ENCODE measurements at regions not wholly inside any gene's neighbourhood (a gene's known extent, or its start where the extent isn't known, plus 50 kb on each side); places are given as distances from the start of the nearest gene placed in this dataset.
"Not testable (repeated sequence)": the region's sequence is repeated elsewhere in the genome, so short reads cannot be mapped to it uniquely, and the experiment has no call there.

DNA sequence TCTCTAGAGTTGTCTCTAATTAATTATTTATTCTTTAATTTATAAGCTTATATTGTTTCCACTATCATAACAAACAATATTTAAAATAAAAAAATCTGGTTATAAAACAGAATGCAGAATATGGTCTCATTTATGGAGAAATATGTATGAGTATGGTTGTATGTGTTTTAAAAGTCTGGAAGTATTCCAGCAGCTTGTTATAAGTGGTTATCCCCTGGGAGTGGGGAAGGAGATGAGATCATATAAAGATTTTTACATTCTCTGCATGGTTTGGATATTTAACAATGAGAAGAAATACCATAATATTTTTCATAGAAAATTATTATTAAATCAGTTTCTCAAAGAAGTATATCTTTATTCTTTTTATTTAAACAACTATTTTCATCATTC lies 135.4 kb upstream of the MB21D2 start:
- intact Hi-C loops (cut with micrococcal nuclease): no loop called here
- H3K27me3 Mint-ChIP-seq: peaks cover 17% of the 10 kb centered on the region
- no peaks in the 10 kb centered on the region for H3K36me3 Mint-ChIP-seq (ENCODE audit: low read depth)
- no peaks in the 10 kb centered on the region for H3K9me3 Mint-ChIP-seq
- H3K27ac Mint-ChIP-seq: no peak overlapping the region
- no peak for DNase-seq
- no peak overlapping the region for H3K4me3 Mint-ChIP-seq
- no peaks in the 10 kb centered on the region for H3K4me1 Mint-ChIP-seq

DNA sequence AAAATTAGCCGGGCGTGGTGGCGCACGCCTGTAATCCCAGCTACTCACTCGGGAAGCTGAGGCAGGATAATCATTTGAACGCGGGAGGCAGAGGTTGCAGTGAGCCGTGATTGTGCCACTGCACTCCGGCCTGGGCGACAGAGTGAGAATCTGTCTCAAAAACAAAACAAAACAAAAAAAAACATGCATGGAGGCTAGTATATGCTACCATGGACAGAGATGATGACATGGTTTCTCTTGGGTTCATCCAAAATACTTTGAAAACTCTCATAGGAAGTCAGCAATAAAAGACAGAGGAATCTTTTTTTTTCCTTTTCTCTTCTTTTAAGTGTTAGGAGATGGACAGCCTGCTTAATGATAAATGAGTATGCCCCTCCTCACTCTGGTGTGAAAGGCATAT lies 137.7 kb upstream of the MB21D2 start:
- Mint-ChIP-seq H3K4me3 (no peak overlapping the region), H3K27me3 (peaks cover 17% of the 10 kb centered on the region), H3K9me3 (no peaks in the 10 kb centered on the region), H3K27ac (no peak overlapping the region), H3K36me3 (ENCODE audit: low read depth) (no peaks in the 10 kb centered on the region), H3K4me1 (no peaks in the 10 kb centered on the region)
- no peak for DNase-seq
- intact Hi-C loops (cut with micrococcal nuclease): no loop called here

DNA sequence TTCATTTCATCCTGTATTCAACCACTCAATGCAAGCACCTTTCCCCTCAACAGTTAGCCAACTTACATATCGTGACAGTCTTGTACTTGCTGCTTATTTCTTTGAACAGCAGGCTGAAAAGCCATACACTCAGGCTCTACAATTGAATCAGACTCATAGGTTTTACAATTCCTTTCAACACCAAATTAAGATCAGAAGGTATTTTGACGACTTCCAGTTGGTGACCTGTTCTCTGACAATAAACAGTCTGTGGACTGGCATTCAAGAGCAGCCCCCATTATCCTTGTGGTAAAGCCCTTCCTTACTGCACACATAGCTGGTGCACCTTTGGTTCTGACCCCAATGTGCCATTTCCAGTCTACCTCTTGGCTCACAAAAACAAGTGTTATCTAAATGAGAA lies 140.0 kb upstream of the MB21D2 start:
- Mint-ChIP-seq H3K27me3 (peaks cover 14% of the 10 kb centered on the region), H3K4me1 (no peaks in the 10 kb centered on the region), H3K36me3 (ENCODE audit: low read depth) (no peaks in the 10 kb centered on the region), H3K4me3 (no peak overlapping the region), H3K27ac (no peak overlapping the region), H3K9me3 (no peaks in the 10 kb centered on the region)
- no peak for DNase-seq
- intact Hi-C loops (cut with micrococcal nuclease): no loop called here

DNA sequence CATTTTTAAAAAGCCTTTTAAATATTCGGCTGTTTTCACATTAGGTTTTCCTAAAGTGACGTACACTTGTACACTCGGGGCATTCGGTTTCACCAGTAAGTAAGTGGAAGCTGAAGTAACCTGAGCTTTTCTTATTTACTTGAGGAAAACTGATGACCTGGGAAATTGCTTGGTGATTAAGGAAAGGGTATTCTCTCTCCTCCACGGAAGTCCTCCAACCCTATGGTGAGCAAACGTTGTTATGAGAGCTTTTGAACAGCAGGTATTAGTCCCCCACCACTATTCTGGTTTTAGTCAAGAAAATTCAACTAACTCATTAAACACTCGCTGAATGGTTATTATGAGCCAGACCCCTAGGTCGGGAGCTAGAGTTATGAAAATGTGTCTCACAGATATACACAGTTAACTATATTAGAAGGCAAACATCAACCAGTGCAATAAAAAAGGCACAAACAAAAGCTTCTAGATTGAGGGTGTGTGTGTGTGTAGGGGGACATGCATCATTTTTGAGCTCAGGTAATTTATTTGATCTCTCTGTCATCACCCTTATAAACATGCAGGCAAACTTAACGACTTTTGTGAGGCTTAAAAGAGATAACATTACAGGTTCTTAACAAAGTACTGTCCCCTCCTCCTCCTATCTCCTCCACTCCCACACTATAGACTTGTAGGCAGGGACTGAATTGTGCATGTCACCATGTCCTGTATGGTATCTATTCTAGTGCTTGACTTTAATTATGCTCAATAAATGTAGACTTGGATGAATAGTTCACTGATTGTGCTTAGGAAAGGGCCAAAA lies 143.3 kb upstream of the MB21D2 start:
- Mint-ChIP-seq H3K27me3 (peaks cover 8% of the 10 kb centered on the region), H3K4me3 (no peak overlapping the region), H3K27ac (no peak overlapping the region), H3K9me3 (no peaks in the 10 kb centered on the region), H3K36me3 (ENCODE audit: low read depth) (no peaks in the 10 kb centered on the region), H3K4me1 (no peaks in the 10 kb centered on the region)
- DNase-seq: no peak
- intact Hi-C loops (cut with micrococcal nuclease): no loop called here

DNA sequence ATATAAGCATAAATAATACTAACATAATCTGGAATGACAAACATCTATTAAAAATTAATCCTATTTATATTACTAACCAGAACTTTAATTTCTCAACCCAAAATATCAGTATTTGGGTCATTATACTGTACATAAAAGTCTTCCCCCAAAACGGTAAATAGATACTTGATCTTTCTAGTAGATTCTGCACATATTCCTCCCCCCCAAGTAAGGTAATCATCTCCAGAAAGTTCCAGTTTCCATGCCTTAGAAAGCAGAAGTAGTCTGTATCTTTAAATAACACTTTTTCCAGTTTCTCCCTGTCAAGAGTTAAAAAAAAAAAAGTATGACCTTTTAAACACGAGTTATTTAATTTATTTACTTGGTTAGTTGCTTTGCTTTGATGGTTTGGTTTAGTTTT lies 150.7 kb upstream of the MB21D2 start:
- H3K36me3 Mint-ChIP-seq (ENCODE audit: low read depth): no peaks in the 10 kb centered on the region
- no peak overlapping the region for H3K4me3 Mint-ChIP-seq
- H3K27me3 Mint-ChIP-seq: peaks cover 10% of the 10 kb centered on the region
- no peak overlapping the region for H3K27ac Mint-ChIP-seq
- H3K4me1 Mint-ChIP-seq: no peaks in the 10 kb centered on the region
- DNase-seq: no peak
- intact Hi-C loops (cut with micrococcal nuclease): no loop called here
- H3K9me3 Mint-ChIP-seq: no peaks in the 10 kb centered on the region

DNA sequence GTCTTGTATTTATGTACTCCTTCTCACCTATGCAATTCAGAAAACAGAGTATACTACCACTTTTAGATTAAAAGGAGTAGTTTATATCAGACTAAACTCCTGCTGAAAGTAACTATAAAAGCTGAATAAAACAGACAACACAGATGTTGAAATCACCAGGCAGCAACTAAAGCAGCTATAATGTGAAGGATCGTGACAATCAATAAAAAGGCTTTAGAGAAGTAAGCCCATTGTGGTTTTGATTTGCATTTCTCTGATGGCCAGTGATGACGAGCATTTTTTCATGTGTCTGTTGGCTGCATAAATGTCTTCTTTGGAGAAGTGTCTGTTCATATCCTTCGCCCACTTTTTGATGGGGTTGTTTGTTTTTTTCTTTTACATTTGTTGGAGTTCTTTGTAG lies 152.1 kb upstream of the MB21D2 start:
- H3K36me3 Mint-ChIP-seq (ENCODE audit: low read depth); H3K4me3 Mint-ChIP-seq; DNase-seq; H3K27ac Mint-ChIP-seq; H3K9me3 Mint-ChIP-seq; H3K4me1 Mint-ChIP-seq; intact Hi-C loops (cut with micrococcal nuclease): not testable (repeated sequence)
- peaks cover 12% of the 10 kb centered on the region for H3K27me3 Mint-ChIP-seq

DNA sequence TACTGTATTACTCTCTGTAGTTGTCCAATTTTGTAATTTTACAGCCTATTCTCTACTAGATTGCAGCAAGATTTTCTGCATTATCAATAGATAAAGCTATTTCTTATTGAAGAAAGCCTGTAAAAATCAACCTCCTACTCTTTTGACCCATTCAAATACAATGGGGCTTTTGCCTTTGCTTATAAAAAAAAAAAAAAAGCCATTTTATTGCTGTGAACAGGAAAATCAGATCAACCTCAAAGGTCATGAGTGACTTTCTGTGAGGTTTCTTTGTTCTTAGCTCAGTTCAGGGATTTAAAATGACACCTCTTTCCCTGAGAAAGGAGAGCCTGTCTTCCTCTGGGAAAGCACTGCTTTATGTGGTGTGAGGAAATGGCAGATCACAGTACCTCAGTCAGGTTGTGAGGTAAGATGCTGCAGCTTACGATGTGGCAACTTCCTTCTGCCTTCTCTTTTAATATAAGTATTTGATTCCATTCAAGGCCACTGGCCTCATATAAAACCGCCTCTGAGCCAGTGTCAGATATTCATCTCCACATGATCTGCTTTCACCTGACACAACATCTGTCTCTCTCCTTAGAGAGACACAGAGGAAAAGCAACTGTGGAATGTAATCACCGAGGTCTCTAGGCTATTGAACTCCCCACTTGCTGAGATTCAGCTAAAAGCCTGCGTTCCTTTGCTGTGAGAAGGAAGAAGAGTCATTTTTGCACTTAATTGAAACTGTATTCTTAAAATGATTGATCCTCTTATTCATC lies 161.5 kb upstream of the MB21D2 start:
- H3K27me3 Mint-ChIP-seq: peaks cover 9% of the 10 kb centered on the region

DNA sequence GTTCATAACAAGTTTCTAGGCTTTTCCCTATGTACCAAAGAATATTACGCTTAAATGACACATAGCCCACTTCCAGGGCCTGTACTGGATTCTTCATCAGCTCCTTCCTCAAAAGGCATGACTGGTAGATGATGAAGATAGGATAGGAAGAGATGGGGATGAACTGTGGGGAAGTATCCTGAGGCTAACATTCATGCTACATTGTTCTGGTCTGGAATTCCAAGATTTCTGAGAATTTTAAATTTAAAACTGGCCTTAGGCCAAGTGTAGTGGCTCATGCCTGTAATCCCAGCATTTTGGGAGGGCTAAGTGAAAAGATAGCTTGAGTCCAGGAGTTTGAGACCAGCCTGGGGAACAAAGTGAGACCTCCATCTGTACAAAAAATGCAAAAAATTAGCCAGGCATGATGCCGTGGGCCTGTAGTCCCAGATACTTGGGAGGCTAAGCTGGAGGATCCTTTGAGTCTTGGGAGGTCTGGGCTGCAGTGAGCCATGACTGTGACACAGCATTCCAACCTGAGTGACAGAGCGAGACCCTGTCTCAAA lies 160.1 kb upstream of the PLAAT1 start:
- H3K36me3 Mint-ChIP-seq (ENCODE audit: low read depth): no peaks in the 10 kb centered on the region
- intact Hi-C loops (cut with micrococcal nuclease): no loop called here
- DNase-seq: no peak
- H3K27ac Mint-ChIP-seq: no peak overlapping the region
- no peaks in the 10 kb centered on the region for H3K4me1 Mint-ChIP-seq
- no peaks in the 10 kb centered on the region for H3K9me3 Mint-ChIP-seq
- peaks cover 7% of the 10 kb centered on the region for H3K27me3 Mint-ChIP-seq
- no peak overlapping the region for H3K4me3 Mint-ChIP-seq

More for the DNA sequence above, 161.5 kb upstream of the MB21D2 start:
- no peaks in the 10 kb centered on the region for H3K36me3 Mint-ChIP-seq (ENCODE audit: low read depth)
- no peak overlapping the region for H3K27ac Mint-ChIP-seq
- no peak overlapping the region for H3K4me3 Mint-ChIP-seq
- DNase-seq: no peak
- intact Hi-C loops (cut with micrococcal nuclease): no loop called here
- H3K4me1 Mint-ChIP-seq: no peaks in the 10 kb centered on the region
- H3K9me3 Mint-ChIP-seq: no peaks in the 10 kb centered on the region

DNA sequence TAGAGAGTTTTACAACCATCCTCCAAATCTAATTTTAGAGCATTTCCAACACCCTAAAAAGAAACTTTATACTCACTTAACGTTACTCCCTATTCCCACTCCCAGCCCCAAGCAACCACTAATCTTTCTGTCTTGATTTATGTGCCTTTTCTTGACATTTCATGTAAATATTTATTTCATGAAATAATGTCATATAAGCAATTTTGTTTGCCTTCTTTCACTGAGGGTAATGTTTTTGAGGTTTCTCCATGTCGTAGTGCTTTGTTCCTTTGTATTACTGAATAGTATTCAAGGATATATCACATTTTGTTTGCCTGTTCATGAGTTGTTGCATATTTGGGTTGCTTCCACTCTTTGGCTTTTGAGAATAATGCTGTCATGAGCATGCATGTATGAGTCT lies 155.4 kb upstream of the PLAAT1 start:
- Mint-ChIP-seq H3K9me3 (no peaks in the 10 kb centered on the region), H3K27ac (no peak overlapping the region), H3K4me1 (no peaks in the 10 kb centered on the region), H3K4me3 (no peak overlapping the region), H3K27me3 (peaks cover 6% of the 10 kb centered on the region), H3K36me3 (ENCODE audit: low read depth) (no peaks in the 10 kb centered on the region)
- no peak for DNase-seq
- intact Hi-C loops (cut with micrococcal nuclease): no loop called here

DNA sequence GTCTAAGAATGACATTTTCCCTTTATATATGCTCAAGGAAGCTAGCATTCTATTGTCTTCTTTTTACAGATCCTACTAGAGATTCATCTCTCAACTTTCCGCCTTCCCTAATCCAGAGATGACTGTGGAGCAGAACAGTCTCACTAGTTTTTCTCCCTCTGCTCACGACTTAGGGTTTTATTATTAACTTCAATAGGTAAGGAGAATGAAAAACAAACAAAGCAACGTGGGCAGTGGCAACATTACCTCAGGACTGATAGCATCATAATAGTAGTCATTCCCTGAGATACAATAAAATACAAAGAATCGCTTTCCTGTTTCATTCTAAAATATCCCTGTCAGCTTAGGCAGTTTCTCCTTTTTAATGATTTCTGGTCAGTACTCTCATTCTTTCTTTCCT lies 154.3 kb upstream of the PLAAT1 start:
- Mint-ChIP-seq H3K4me3 (no peak overlapping the region), H3K27me3 (peaks cover 6% of the 10 kb centered on the region), H3K36me3 (ENCODE audit: low read depth) (no peaks in the 10 kb centered on the region), H3K4me1 (no peaks in the 10 kb centered on the region), H3K27ac (no peak overlapping the region), H3K9me3 (no peaks in the 10 kb centered on the region)
- intact Hi-C loops (cut with micrococcal nuclease): no loop called here
- no peak for DNase-seq

DNA sequence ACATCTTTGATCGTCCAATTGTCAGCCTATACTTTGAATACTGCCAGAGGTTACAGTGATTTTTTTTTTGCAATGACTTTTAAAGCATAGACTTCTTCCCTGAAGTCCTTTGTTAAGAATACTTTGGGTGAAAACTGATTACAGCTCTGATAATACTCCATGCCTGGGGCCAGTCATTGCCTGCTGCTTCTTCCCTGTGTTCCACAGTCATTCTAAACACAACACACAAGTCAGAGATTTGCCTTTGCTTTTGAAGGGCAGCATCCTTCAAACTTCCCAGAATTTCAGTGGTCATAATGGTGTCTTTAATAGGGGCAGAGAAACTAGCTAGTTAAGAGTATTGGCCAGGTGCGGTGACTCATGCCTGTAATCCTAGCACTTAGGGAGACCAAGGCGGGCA lies 153.7 kb upstream of the PLAAT1 start:
- intact Hi-C loops (cut with micrococcal nuclease): no loop called here
- Mint-ChIP-seq H3K36me3 (ENCODE audit: low read depth) (no peaks in the 10 kb centered on the region), H3K9me3 (no peaks in the 10 kb centered on the region), H3K27ac (no peak overlapping the region), H3K4me1 (no peaks in the 10 kb centered on the region), H3K27me3 (peaks cover 6% of the 10 kb centered on the region), H3K4me3 (no peak overlapping the region)
- DNase-seq: no peak

DNA sequence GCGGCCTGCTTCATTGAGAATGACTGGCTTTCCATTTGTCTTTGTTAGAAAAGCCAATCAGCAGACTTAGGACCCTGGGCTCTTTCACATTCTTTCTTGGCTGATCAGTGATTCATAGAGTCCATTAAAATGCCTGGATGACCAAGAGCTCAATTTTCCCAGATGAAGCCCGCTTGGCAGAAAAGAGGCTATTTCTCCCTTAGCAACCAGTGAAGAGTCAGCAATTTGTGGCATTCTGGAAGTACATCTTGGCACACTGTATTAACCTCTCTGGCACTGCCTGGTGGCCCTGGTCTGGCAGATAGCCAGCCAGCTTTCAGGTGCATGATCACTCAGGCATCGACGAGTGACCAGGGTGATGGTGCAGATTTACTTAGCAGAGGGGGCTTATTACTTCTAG lies 145.7 kb upstream of the PLAAT1 start:
- intact Hi-C loops (cut with micrococcal nuclease): no loop called here
- H3K9me3 Mint-ChIP-seq: no peaks in the 10 kb centered on the region
- peaks cover 4% of the 10 kb centered on the region for H3K27me3 Mint-ChIP-seq
- no peak overlapping the region for H3K27ac Mint-ChIP-seq
- DNase-seq: no peak
- no peaks in the 10 kb centered on the region for H3K36me3 Mint-ChIP-seq (ENCODE audit: low read depth)
- H3K4me3 Mint-ChIP-seq: no peak overlapping the region
- no peaks in the 10 kb centered on the region for H3K4me1 Mint-ChIP-seq

DNA sequence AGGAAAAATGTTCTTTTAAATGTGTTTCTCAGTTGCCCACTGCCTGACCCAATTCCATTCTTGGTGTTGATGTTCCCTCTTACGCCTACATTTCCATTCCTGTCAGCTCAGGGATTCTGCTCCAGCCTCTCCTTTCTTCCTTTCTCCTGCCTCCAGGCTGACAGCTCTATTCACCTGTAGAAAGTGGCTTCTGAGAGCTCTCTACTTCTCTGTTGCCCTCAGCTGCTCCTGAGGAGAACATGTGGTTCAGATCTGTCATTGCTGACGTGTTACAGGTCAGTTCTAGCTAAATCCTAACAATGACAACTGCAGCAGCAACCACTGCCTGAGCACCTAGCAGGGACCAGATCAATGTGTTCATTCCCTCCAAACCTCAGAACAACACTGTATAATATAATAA lies 144.9 kb upstream of the PLAAT1 start:
- intact Hi-C loops (cut with micrococcal nuclease): no loop called here
- Mint-ChIP-seq H3K36me3 (ENCODE audit: low read depth) (no peaks in the 10 kb centered on the region), H3K9me3 (no peaks in the 10 kb centered on the region), H3K4me3 (no peak overlapping the region), H3K27ac (no peak overlapping the region), H3K4me1 (no peaks in the 10 kb centered on the region), H3K27me3 (peaks cover 4% of the 10 kb centered on the region)
- DNase-seq: no peak

DNA sequence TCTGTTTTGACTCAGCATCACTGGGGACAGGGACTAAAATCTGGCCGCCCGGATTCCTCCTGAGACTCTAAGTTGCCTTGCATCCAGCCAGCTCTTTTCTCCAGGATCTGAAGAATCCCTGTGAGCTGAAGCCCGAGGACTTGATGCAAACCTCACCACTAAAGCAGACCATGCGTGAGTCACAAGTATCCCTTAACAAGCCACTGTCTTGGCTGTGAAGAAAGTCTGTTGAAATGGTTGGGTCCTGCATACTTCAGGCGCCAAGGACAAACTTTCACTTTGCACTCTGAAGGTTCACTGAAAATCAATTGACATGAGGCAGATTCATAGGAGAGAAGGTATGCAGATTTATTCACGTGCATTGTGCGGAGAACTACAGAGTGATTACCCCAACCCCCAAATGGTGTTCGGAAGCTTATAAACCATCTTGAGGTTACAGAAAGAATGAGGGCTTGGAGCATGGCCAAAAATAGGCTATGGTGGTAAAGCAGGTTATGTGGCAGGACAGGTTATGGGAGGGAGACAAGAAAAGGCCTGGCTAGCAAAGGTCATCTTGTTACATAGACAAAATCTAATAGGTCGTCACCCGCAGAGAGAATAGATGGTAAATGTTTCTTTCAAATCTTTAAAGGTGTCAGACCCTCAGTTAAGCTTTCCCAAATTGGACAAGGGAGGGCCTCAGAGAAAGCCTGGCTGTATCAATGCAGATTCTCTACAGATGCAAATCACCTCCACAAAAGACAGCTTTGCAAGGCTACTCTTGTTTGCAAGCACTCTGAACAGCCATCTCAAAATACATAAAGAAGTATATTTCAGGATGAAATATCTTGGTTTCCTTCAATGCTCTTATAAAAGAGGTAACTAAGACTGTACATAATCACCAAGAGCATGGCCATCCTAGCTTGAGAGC lies 126.3 kb upstream of the PLAAT1 start:
- Mint-ChIP-seq H3K4me3 (no peak overlapping the region), H3K36me3 (ENCODE audit: low read depth) (no peaks in the 10 kb centered on the region), H3K27ac (no peak overlapping the region), H3K9me3 (no peaks in the 10 kb centered on the region), H3K27me3 (peaks cover 4% of the 10 kb centered on the region), H3K4me1 (no peaks in the 10 kb centered on the region)
- no peak for DNase-seq
- intact Hi-C loops (cut with micrococcal nuclease): no loop called here
